GM23338 (cell line): ENCODE measurements at regions not wholly inside any gene's neighbourhood (a gene's known extent, or its start where the extent isn't known, plus 50 kb on each side); places are given as distances from the start of the nearest gene placed in this dataset.

Experiments
- ATAC-seq: fragments of 200-7000 bp; cut with Tn5 transposase; 3 replicates; pipeline ENCODE4 v1.9.1; 2020
- DNase-seq: peaks from one replicate; pipeline ENCODE4 v3.0.0-alpha.2; 2015; ENCODE audit warnings: low spot score
- H2AFZ ChIP-seq: fragments of 200-600 bp; sonication (generic); 2 replicates; pipeline ENCODE4 v1.8.0; 2016; ENCODE audit warnings: antibody characterized with exemption, mild to moderate bottlenecking, moderate library complexity
- H3F3A ChIP-seq: fragments of 200-600 bp; sonication (generic); replicated peaks from 2 replicates; pipeline ENCODE4 v1.8.0; 2017; ENCODE audit warnings: antibody characterized with exemption, mixed run types, low read depth
- H3K27ac ChIP-seq: fragments of 200-600 bp; sonication (generic); 2 replicates; pipeline ENCODE4 v1.6.1; 2016; ENCODE audit warnings: low read depth
- H3K27me3 ChIP-seq: fragments of 200-600 bp; sonication (generic); 2 replicates; pipeline ENCODE4 v1.8.0; 2016; ENCODE audit warnings: mild to moderate bottlenecking, mixed run types, moderate library complexity; ENCODE audit not compliant: insufficient read depth
- H3K36me3 ChIP-seq: fragments of 200-600 bp; sonication (generic); 2 replicates; pipeline ENCODE4 v1.8.0; 2016; ENCODE audit warnings: mild to moderate bottlenecking; ENCODE audit not compliant: insufficient read depth
- H3K4me1 ChIP-seq: fragments of 200-600 bp; sonication (generic); 2 replicates; pipeline ENCODE4 v1.8.0; 2016; ENCODE audit warnings: mild to moderate bottlenecking, moderate library complexity; ENCODE audit not compliant: insufficient read depth
- H3K4me2 ChIP-seq: fragments of 200-600 bp; sonication (generic); 2 replicates; pipeline ENCODE4 v1.7.1; 2017; ENCODE audit warnings: mixed run types
- H3K4me3 ChIP-seq: fragments of 200-600 bp; sonication (generic); 2 replicates; pipeline ENCODE4 v1.6.1; 2016; ENCODE audit warnings: mixed run types
- H3K79me2 ChIP-seq: fragments of 200-600 bp; sonication (generic); replicated peaks from 2 replicates; pipeline ENCODE4 v1.8.0; 2017; ENCODE audit warnings: mild to moderate bottlenecking; ENCODE audit not compliant: insufficient read depth
- H3K9me2 ChIP-seq: fragments of 200-600 bp; sonication (generic); 2 replicates; pipeline ENCODE4 v1.8.0; 2017; ENCODE audit not compliant: insufficient read depth
- H4K20me1 ChIP-seq: fragments of 200-600 bp; sonication (generic); replicated peaks from 2 replicates; pipeline ENCODE4 v1.8.0; 2017; ENCODE audit warnings: mild to moderate bottlenecking; ENCODE audit not compliant: insufficient read depth
- H3K27ac Mint-ChIP-seq: 2 replicates; pipeline ENCODE4 v1.8.0; 2020; ENCODE audit warnings: inconsistent platforms, mild to moderate bottlenecking, moderate library complexity, mixed read lengths
- H3K27me3 Mint-ChIP-seq: 3 replicates; pipeline ENCODE4 v1.8.0; 2022; ENCODE audit warnings: low read depth, mild to moderate bottlenecking, moderate library complexity, mixed read lengths, inconsistent platforms; ENCODE audit not compliant: insufficient read depth, poor library complexity
- H3K36me3 Mint-ChIP-seq: 3 replicates; pipeline ENCODE4 v1.8.0; 2021; ENCODE audit warnings: low read depth, mild to moderate bottlenecking, inconsistent platforms, moderate library complexity, mixed read lengths
- H3K4me1 Mint-ChIP-seq: 3 replicates; pipeline ENCODE4 v1.8.0; 2020; ENCODE audit warnings: mild to moderate bottlenecking, inconsistent platforms, mixed read lengths
- H3K4me3 Mint-ChIP-seq: 3 replicates; pipeline ENCODE4 v1.8.0; 2021; ENCODE audit warnings: moderate library complexity, mild to moderate bottlenecking, inconsistent platforms, mixed read lengths
- H3K9me3 Mint-ChIP-seq: 3 replicates; pipeline ENCODE4 v1.8.0; 2020; ENCODE audit warnings: moderate library complexity, mild to moderate bottlenecking, inconsistent platforms, mixed read lengths
- CREB1 ChIP-seq: fragments of 250-450 bp; sonication (Bioruptor Pico); IDR thresholded peaks from 2 replicates; pipeline ENCODE4 v1.5.0; 2020; ENCODE audit warnings: low read depth, mild to moderate bottlenecking, moderate library complexity
- ETS1 ChIP-seq: IDR thresholded peaks from 2 replicates; pipeline ENCODE4 v1.6.1; 2016; ENCODE audit warnings: antibody characterized with exemption
- EZH2 ChIP-seq: fragments of 200-600 bp; sonication (generic); IDR thresholded peaks from one replicate; pipeline ENCODE4 v1.8.0; 2017; ENCODE audit warnings: antibody characterized with exemption, mild to moderate bottlenecking, low read depth; ENCODE audit not compliant: unreplicated experiment
- EZH2phosphoT487 ChIP-seq: fragments of 200-600 bp; sonication (generic); IDR thresholded peaks from one replicate; pipeline ENCODE4 v1.8.1; 2018; ENCODE audit warnings: antibody characterized with exemption; ENCODE audit not compliant: unreplicated experiment
- JUNB ChIP-seq: IDR thresholded peaks from one replicate; pipeline ENCODE4 v1.6.1; 2016; ENCODE audit warnings: antibody characterized with exemption; ENCODE audit not compliant: unreplicated experiment
- NANOG ChIP-seq: IDR thresholded peaks from 2 replicates; pipeline ENCODE4 v1.6.1; 2016; ENCODE audit warnings: antibody characterized with exemption, borderline replicate concordance
- POLR2AphosphoS5 ChIP-seq: IDR thresholded peaks from 2 replicates; pipeline ENCODE4 v1.6.1; 2016; ENCODE audit warnings: antibody characterized with exemption, low read depth
- REST ChIP-seq: IDR thresholded peaks from one replicate; pipeline ENCODE4 v1.6.1; 2018; ENCODE audit warnings: antibody characterized with exemption; ENCODE audit not compliant: unreplicated experiment
- STAT1 ChIP-seq: IDR thresholded peaks from one replicate; pipeline ENCODE4 v1.6.1; 2016; ENCODE audit warnings: antibody characterized with exemption; ENCODE audit not compliant: unreplicated experiment
- ZNF114 ChIP-seq: fragments of 250-450 bp; sonication (Bioruptor Pico); IDR thresholded peaks from 2 replicates; pipeline ENCODE4 v1.5.0; 2020; ENCODE audit warnings: mild to moderate bottlenecking, moderate library complexity
- ZNF331 ChIP-seq: fragments of 250-450 bp; sonication (Bioruptor Pico); IDR thresholded peaks from 2 replicates; pipeline ENCODE4 v1.5.0; 2020; ENCODE audit warnings: low read depth, mild to moderate bottlenecking, moderate library complexity
- ZNF462 ChIP-seq: fragments of 250-450 bp; sonication (Bioruptor Pico); IDR thresholded peaks from 2 replicates; pipeline ENCODE4 v1.5.0; 2020; ENCODE audit warnings: mild to moderate bottlenecking, moderate library complexity
- TF ChIP-seq, protein P1 (sequence below), 2 experiments: fragments of 200-600 bp in 1 of 2; sonication (generic) in 1 of 2; conservative IDR thresholded peaks; 2 replicates each; pipeline versions ENCODE4 v1.5.1 to v1.6.1; 2016 to 2017; ENCODE audit warnings: antibody characterized with exemption in 2 of 2, low read depth in 2 of 2, mild to moderate bottlenecking in 2 of 2, moderate library complexity in 1 of 2

GRCh38 chrX:131789664-131790063 lies 233.4 kb upstream of the STK26 start:
- H3K4me3 Mint-ChIP-seq = no peak overlapping the region
- Histone ChIP-seq H3K27me3 (no peaks in the 10 kb centered on the region), H4K20me1 (0 out of 2 replicates have a peak, but pooled peaks cover 3% of the 10 kb centered on the region), H3K4me1 (no peaks in the 10 kb centered on the region), H2AFZ (no peak overlapping the region), H3K4me2 (no peak overlapping the region), H3K36me3 (peaks cover 26% of the 10 kb centered on the region), H3F3A (no peaks in the 10 kb centered on the region), H3K4me3 (no peak overlapping the region), H3K27ac (no peak overlapping the region), H3K79me2 (no peaks in the 10 kb centered on the region), H3K9me2 (no peaks in the 10 kb centered on the region)
- no peak for DNase-seq
- H3K36me3 Mint-ChIP-seq = peaks cover 92% of the 10 kb centered on the region
- H3K27ac Mint-ChIP-seq = no peak overlapping the region
- peaks cover 2% of the 10 kb centered on the region for H3K27me3 Mint-ChIP-seq
- no peaks in the 10 kb centered on the region for H3K4me1 Mint-ChIP-seq
- TF ChIP-seq NANOG (no peak), STAT1 (no peak), JUNB (no peak), REST (no peak), EZH2phosphoT487 (no peak), ZNF331 (CRISPR knock-in tag) (no peak), ZNF462 (CRISPR knock-in tag) (no peak), EZH2 (no peak), ETS1 (no peak), CREB1 (CRISPR knock-in tag) (no peak), ZNF114 (CRISPR knock-in tag) (no peak), POLR2AphosphoS5 (no peak)
- TF ChIP-seq, protein P1, sequence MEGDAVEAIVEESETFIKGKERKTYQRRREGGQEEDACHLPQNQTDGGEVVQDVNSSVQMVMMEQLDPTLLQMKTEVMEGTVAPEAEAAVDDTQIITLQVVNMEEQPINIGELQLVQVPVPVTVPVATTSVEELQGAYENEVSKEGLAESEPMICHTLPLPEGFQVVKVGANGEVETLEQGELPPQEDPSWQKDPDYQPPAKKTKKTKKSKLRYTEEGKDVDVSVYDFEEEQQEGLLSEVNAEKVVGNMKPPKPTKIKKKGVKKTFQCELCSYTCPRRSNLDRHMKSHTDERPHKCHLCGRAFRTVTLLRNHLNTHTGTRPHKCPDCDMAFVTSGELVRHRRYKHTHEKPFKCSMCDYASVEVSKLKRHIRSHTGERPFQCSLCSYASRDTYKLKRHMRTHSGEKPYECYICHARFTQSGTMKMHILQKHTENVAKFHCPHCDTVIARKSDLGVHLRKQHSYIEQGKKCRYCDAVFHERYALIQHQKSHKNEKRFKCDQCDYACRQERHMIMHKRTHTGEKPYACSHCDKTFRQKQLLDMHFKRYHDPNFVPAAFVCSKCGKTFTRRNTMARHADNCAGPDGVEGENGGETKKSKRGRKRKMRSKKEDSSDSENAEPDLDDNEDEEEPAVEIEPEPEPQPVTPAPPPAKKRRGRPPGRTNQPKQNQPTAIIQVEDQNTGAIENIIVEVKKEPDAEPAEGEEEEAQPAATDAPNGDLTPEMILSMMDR (conservative IDR thresholded peaks at IDR 0.05; ENCODE audit: low read depth in 2 of 2) = no peak
- H3K9me3 Mint-ChIP-seq = no peaks in the 10 kb centered on the region; the same call in 2 of the 3 replicates
- ATAC-seq = no peak
